Thymus (tissue), 11 donors: ENCODE measurements at regions not wholly inside any gene's neighbourhood (a gene's known extent, or its start where the extent isn't known, plus 50 kb on each side); places are given as distances from the start of the nearest gene placed in this dataset.
"Not testable (repeated sequence)": the region's sequence is repeated elsewhere in the genome, so short reads cannot be mapped to it uniquely, and the experiment has no call there.

Experiments
- DNase-seq, 9 donors: peaks; one replicate each; pipeline ENCODE4 v3.0.0-alpha.2; 2013; ENCODE audit warnings: low spot score in 9 of 9, low read depth in 6 of 9, missing footprints in 1 of 9
- H3K27ac ChIP-seq, 2 donors: one replicate each; pipeline ENCODE4 v1.5.1; 2013; ENCODE audit warnings: control low read depth in 1 of 2, low read depth in 1 of 2, low read length in 1 of 2, mild to moderate bottlenecking in 1 of 2, moderate library complexity in 1 of 2
- H3K27me3 ChIP-seq, 2 donors: one replicate each; pipeline ENCODE4 v1.5.1; 2013; ENCODE audit warnings: low read length in 1 of 2; ENCODE audit not compliant: control insufficient read depth in 2 of 2, insufficient read depth in 1 of 2
- H3K36me3 ChIP-seq, 2 donors: one replicate each; pipeline ENCODE4 v1.5.1; 2013; ENCODE audit warnings: low read length in 1 of 2, mild to moderate bottlenecking in 1 of 2, moderate library complexity in 1 of 2; ENCODE audit not compliant: control insufficient read depth in 2 of 2, insufficient read depth in 2 of 2
- H3K4me1 ChIP-seq, 2 donors: one replicate each; pipeline ENCODE4 v1.5.1; 2013; ENCODE audit warnings: low read length in 2 of 2; ENCODE audit not compliant: control insufficient read depth in 2 of 2, insufficient read depth in 2 of 2
- H3K4me3 ChIP-seq, 2 donors: one replicate each; pipeline ENCODE4 v1.5.1; 2013; ENCODE audit warnings: low read length in 2 of 2, control low read depth in 1 of 2, mild to moderate bottlenecking in 1 of 2
- H3K9me3 ChIP-seq, 2 donors: one replicate each; pipeline ENCODE4 v1.5.1; 2013; ENCODE audit warnings: low read length in 1 of 2, mild to moderate bottlenecking in 1 of 2; ENCODE audit not compliant: control insufficient read depth in 2 of 2, insufficient read depth in 1 of 2
- WGBS: extraction: QIAGEN DNeasy Blood & Tissue Kit; methylation state at CpG from one replicate; pipeline ENCODE4 v1.1.7; 2013; 5-methylcytosine and 5-hydroxymethylcytosine counted together
- donor health status: healthy.

DNA sequence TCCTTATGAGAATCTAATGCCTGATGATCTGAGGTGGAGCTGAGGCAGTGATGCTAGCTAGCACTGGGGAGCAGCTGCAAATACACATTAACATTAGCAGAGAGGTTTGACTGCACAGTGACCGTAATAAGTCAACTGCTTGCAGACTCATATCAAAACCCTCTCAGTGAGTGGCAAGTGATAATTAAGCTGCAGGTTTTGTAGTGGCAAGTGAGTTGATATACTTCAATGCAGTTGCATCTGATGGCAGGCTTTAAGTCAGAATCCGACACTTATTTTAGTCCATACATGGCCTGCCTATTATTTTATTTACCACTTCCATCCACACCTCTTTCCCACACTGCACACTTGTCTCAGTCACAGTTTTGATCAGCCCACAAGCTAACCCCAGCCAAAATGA is 209.2 kb upstream of the IRS2 start:
- no peak overlapping the region for H3K4me3 ChIP-seq
- no peaks in the 10 kb centered on the region for H3K4me1 ChIP-seq
- 97% methylated on average over 2 of the region's 2 CpGs for WGBS
- no peaks in the 10 kb centered on the region for H3K27me3 ChIP-seq
- H3K27ac ChIP-seq = no peak overlapping the region
- no peaks in the 10 kb centered on the region for H3K36me3 ChIP-seq
- no peaks in the 10 kb centered on the region for H3K9me3 ChIP-seq
- no peak for DNase-seq

DNA sequence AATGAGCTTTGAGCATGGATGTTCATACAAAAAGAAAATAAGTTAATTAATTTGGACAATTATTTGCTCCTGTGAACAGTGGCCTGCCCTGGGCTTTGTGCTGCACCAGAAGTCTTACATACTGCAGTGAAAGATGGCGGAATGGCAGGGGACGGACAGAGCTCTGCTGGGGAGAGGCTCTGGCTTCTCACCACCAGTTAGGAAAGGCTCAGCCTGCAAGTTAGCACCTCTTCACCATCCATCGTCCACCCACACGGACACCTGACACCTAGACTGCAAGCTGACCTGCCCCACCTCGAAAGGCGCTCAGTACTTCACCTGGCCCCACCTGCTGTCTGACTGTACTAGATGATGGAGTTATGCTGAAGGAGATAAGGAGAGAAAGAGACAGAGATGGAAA is 203.9 kb upstream of the IRS2 start:
- Histone ChIP-seq H3K27me3 (no peaks in the 10 kb centered on the region), H3K27ac (no peak overlapping the region), H3K4me3 (no peak overlapping the region), H3K36me3 (no peaks in the 10 kb centered on the region), H3K9me3 (no peaks in the 10 kb centered on the region), H3K4me1 (no peaks in the 10 kb centered on the region)
- DNase-seq = no peak
- WGBS = 94% methylated on average over 6 of the region's 6 CpGs

- Histone ChIP-seq H3K4me1 (no peaks in the 10 kb centered on the region), H3K9me3 (no peaks in the 10 kb centered on the region), H3K36me3 (no peaks in the 10 kb centered on the region), H3K27ac (no peak overlapping the region), H3K4me3 (no peak overlapping the region), H3K27me3 (no peaks in the 10 kb centered on the region)
- no peak for DNase-seq
- 94% methylated on average over 3 of the region's 3 CpGs for WGBS
Observed at GRCh38 chr13:109989686-109990085, 203.3 kb upstream of the IRS2 start.

- no peak for DNase-seq
- H3K27me3 ChIP-seq = no peaks in the 10 kb centered on the region
- H3K4me1 ChIP-seq = no peaks in the 10 kb centered on the region
- WGBS = 92% methylated on average over 4 of the region's 4 CpGs
- H3K36me3 ChIP-seq = no peaks in the 10 kb centered on the region
- H3K9me3 ChIP-seq = no peaks in the 10 kb centered on the region
- no peak overlapping the region for H3K27ac ChIP-seq
- no peak overlapping the region for H3K4me3 ChIP-seq
Observed at GRCh38 chr13:109989155-109989554, 202.8 kb upstream of the IRS2 start.

- 99% methylated on average over 1 of the region's 1 CpG for WGBS
- Histone ChIP-seq H3K4me3 (no peak overlapping the region), H3K9me3 (no peaks in the 10 kb centered on the region), H3K4me1 (no peaks in the 10 kb centered on the region), H3K36me3 (no peaks in the 10 kb centered on the region), H3K27ac (no peak overlapping the region), H3K27me3 (no peaks in the 10 kb centered on the region)
- no peak for DNase-seq
Observed at GRCh38 chr13:109986851-109987250, 200.5 kb upstream of the IRS2 start.

GRCh38 chr13:109985871-109986450 is 199.6 kb upstream of the IRS2 start:
- WGBS = 94% methylated on average over 6 of the region's 6 CpGs

DNA sequence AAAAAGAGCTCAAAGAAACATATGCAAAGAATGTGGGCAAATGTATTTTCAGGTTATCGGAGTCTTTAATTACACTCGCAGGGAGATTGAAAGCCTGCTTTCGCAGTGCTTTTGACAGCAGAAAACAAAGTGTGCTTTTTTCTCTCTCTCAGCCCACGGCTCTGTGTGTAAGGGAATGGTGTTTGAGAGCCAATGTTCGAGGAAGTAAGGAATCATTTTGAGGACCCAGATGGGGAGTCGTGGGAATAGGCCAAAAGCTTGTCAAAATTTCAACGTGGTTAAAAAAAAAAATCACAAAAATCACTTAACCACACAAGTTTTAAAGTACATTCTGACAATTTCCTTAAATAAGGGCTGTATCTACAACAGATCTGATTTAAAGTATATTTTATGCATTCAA is 197.1 kb upstream of the IRS2 start:
- DNase-seq = no peak
- 77% methylated on average over 7 of the region's 7 CpGs for WGBS
- no peaks in the 10 kb centered on the region for H3K27me3 ChIP-seq
- H3K9me3 ChIP-seq = no peaks in the 10 kb centered on the region
- H3K4me3 ChIP-seq = no peak overlapping the region
- no peak overlapping the region for H3K27ac ChIP-seq
- H3K36me3 ChIP-seq = no peaks in the 10 kb centered on the region
- no peaks in the 10 kb centered on the region for H3K4me1 ChIP-seq

More at GRCh38 chr13:109985871-109986450, 199.6 kb upstream of the IRS2 start:
- no peak for DNase-seq
- Histone ChIP-seq H3K4me1 (no peaks in the 10 kb centered on the region), H3K9me3 (no peaks in the 10 kb centered on the region), H3K27ac (no peak overlapping the region), H3K36me3 (no peaks in the 10 kb centered on the region), H3K27me3 (no peaks in the 10 kb centered on the region), H3K4me3 (no peak overlapping the region)

DNA sequence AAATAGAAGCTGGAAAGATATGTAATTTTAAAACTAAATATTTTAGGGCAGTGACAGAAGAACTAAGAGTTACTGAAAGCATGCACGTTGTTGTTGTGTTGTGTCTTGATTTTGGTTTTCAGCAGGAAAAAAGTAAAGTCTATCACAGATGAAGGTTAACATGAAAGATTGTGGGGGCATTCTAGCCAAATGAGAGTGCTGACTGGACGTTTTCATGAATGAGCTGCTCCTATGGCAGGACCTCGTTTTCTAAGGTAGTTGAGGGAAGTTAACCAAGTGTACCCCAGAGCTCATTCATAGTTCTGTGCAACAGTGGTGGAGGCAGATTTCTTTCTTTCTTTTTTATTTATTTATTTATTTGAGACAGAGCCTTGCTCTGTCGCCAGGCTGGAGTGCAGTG is 194.6 kb upstream of the IRS2 start:
- Histone ChIP-seq H3K9me3 (no peaks in the 10 kb centered on the region), H3K27ac (no peak overlapping the region), H3K36me3 (no peaks in the 10 kb centered on the region), H3K4me3 (no peak overlapping the region), H3K27me3 (no peaks in the 10 kb centered on the region), H3K4me1 (peaks cover 0 to 6% of the 10 kb centered on the region in 2 donors)
- DNase-seq = no peak
- 91% methylated on average over 4 of the region's 4 CpGs for WGBS

- H3K36me3 ChIP-seq, H3K27me3 ChIP-seq, H3K27ac ChIP-seq, DNase-seq, H3K4me3 ChIP-seq, H3K9me3 ChIP-seq: not testable (repeated sequence)
- 99% methylated on average over 3 of the region's 3 CpGs for WGBS
- H3K4me1 ChIP-seq = peaks cover 0 to 11% of the 10 kb centered on the region in 2 donors
Observed at GRCh38 chr13:109979676-109980075, 193.3 kb upstream of the IRS2 start.

GRCh38 chr13:109979228-109979627 is 192.8 kb upstream of the IRS2 start:
- Histone ChIP-seq H3K9me3 (no peaks in the 10 kb centered on the region), H3K4me1 (peaks cover 0 to 11% of the 10 kb centered on the region in 2 donors), H3K27ac (no peak overlapping the region), H3K36me3 (no peaks in the 10 kb centered on the region), H3K27me3 (no peaks in the 10 kb centered on the region), H3K4me3 (no peak overlapping the region)
- WGBS = 66% methylated on average over 6 of the region's 6 CpGs
- DNase-seq = no peak
